GM23338 (cell line): ENCODE measurements at regions not wholly inside any gene's neighbourhood (a gene's known extent, or its start where the extent isn't known, plus 50 kb on each side); places are given as distances from the start of the nearest gene placed in this dataset.

ENCODE experiments used
- ATAC-seq: fragments of 200-7000 bp; cut with Tn5 transposase; 3 replicates; pipeline ENCODE4 v1.9.1; 2020
- DNase-seq: peaks from one replicate; pipeline ENCODE4 v3.0.0-alpha.2; 2015; ENCODE audit warnings: low spot score
- H2AFZ ChIP-seq: fragments of 200-600 bp; sonication (generic); 2 replicates; pipeline ENCODE4 v1.8.0; 2016; ENCODE audit warnings: antibody characterized with exemption, mild to moderate bottlenecking, moderate library complexity
- H3F3A ChIP-seq: fragments of 200-600 bp; sonication (generic); replicated peaks from 2 replicates; pipeline ENCODE4 v1.8.0; 2017; ENCODE audit warnings: antibody characterized with exemption, mixed run types, low read depth
- H3K27ac ChIP-seq: fragments of 200-600 bp; sonication (generic); 2 replicates; pipeline ENCODE4 v1.6.1; 2016; ENCODE audit warnings: low read depth
- H3K27me3 ChIP-seq: fragments of 200-600 bp; sonication (generic); 2 replicates; pipeline ENCODE4 v1.8.0; 2016; ENCODE audit warnings: mild to moderate bottlenecking, mixed run types, moderate library complexity; ENCODE audit not compliant: insufficient read depth
- H3K36me3 ChIP-seq: fragments of 200-600 bp; sonication (generic); 2 replicates; pipeline ENCODE4 v1.8.0; 2016; ENCODE audit warnings: mild to moderate bottlenecking; ENCODE audit not compliant: insufficient read depth
- H3K4me1 ChIP-seq: fragments of 200-600 bp; sonication (generic); 2 replicates; pipeline ENCODE4 v1.8.0; 2016; ENCODE audit warnings: mild to moderate bottlenecking, moderate library complexity; ENCODE audit not compliant: insufficient read depth
- H3K4me2 ChIP-seq: fragments of 200-600 bp; sonication (generic); 2 replicates; pipeline ENCODE4 v1.7.1; 2017; ENCODE audit warnings: mixed run types
- H3K4me3 ChIP-seq: fragments of 200-600 bp; sonication (generic); 2 replicates; pipeline ENCODE4 v1.6.1; 2016; ENCODE audit warnings: mixed run types
- H3K79me2 ChIP-seq: fragments of 200-600 bp; sonication (generic); replicated peaks from 2 replicates; pipeline ENCODE4 v1.8.0; 2017; ENCODE audit warnings: mild to moderate bottlenecking; ENCODE audit not compliant: insufficient read depth
- H3K9me2 ChIP-seq: fragments of 200-600 bp; sonication (generic); 2 replicates; pipeline ENCODE4 v1.8.0; 2017; ENCODE audit not compliant: insufficient read depth
- H4K20me1 ChIP-seq: fragments of 200-600 bp; sonication (generic); replicated peaks from 2 replicates; pipeline ENCODE4 v1.8.0; 2017; ENCODE audit warnings: mild to moderate bottlenecking; ENCODE audit not compliant: insufficient read depth
- H3K27ac Mint-ChIP-seq: 2 replicates; pipeline ENCODE4 v1.8.0; 2020; ENCODE audit warnings: inconsistent platforms, mild to moderate bottlenecking, moderate library complexity, mixed read lengths
- H3K27me3 Mint-ChIP-seq: 3 replicates; pipeline ENCODE4 v1.8.0; 2022; ENCODE audit warnings: low read depth, mild to moderate bottlenecking, moderate library complexity, mixed read lengths, inconsistent platforms; ENCODE audit not compliant: insufficient read depth, poor library complexity
- H3K36me3 Mint-ChIP-seq: 3 replicates; pipeline ENCODE4 v1.8.0; 2021; ENCODE audit warnings: low read depth, mild to moderate bottlenecking, inconsistent platforms, moderate library complexity, mixed read lengths
- H3K4me1 Mint-ChIP-seq: 3 replicates; pipeline ENCODE4 v1.8.0; 2020; ENCODE audit warnings: mild to moderate bottlenecking, inconsistent platforms, mixed read lengths
- H3K4me3 Mint-ChIP-seq: 3 replicates; pipeline ENCODE4 v1.8.0; 2021; ENCODE audit warnings: moderate library complexity, mild to moderate bottlenecking, inconsistent platforms, mixed read lengths
- H3K9me3 Mint-ChIP-seq: 3 replicates; pipeline ENCODE4 v1.8.0; 2020; ENCODE audit warnings: moderate library complexity, mild to moderate bottlenecking, inconsistent platforms, mixed read lengths
- CTCF ChIP-seq, 2 experiments: fragments of 200-600 bp in 1 of 2; sonication (generic) in 1 of 2; conservative IDR thresholded peaks; 2 replicates each; pipeline versions ENCODE4 v1.5.1 to v1.6.1; 2016 to 2017; ENCODE audit warnings: antibody characterized with exemption in 2 of 2, low read depth in 2 of 2, mild to moderate bottlenecking in 2 of 2, moderate library complexity in 1 of 2
- ETS1 ChIP-seq: IDR thresholded peaks from 2 replicates; pipeline ENCODE4 v1.6.1; 2016; ENCODE audit warnings: antibody characterized with exemption
- EZH2 ChIP-seq: fragments of 200-600 bp; sonication (generic); IDR thresholded peaks from one replicate; pipeline ENCODE4 v1.8.0; 2017; ENCODE audit warnings: antibody characterized with exemption, mild to moderate bottlenecking, low read depth; ENCODE audit not compliant: unreplicated experiment
- EZH2phosphoT487 ChIP-seq: fragments of 200-600 bp; sonication (generic); IDR thresholded peaks from one replicate; pipeline ENCODE4 v1.8.1; 2018; ENCODE audit warnings: antibody characterized with exemption; ENCODE audit not compliant: unreplicated experiment
- NANOG ChIP-seq: IDR thresholded peaks from 2 replicates; pipeline ENCODE4 v1.6.1; 2016; ENCODE audit warnings: antibody characterized with exemption, borderline replicate concordance
- REST ChIP-seq: IDR thresholded peaks from one replicate; pipeline ENCODE4 v1.6.1; 2018; ENCODE audit warnings: antibody characterized with exemption; ENCODE audit not compliant: unreplicated experiment
- ZNF114 ChIP-seq: fragments of 250-450 bp; sonication (Bioruptor Pico); IDR thresholded peaks from 2 replicates; pipeline ENCODE4 v1.5.0; 2020; ENCODE audit warnings: mild to moderate bottlenecking, moderate library complexity
- ZNF331 ChIP-seq: fragments of 250-450 bp; sonication (Bioruptor Pico); IDR thresholded peaks from 2 replicates; pipeline ENCODE4 v1.5.0; 2020; ENCODE audit warnings: low read depth, mild to moderate bottlenecking, moderate library complexity
- ZNF462 ChIP-seq: fragments of 250-450 bp; sonication (Bioruptor Pico); IDR thresholded peaks from 2 replicates; pipeline ENCODE4 v1.5.0; 2020; ENCODE audit warnings: mild to moderate bottlenecking, moderate library complexity

GRCh38 chr12:97017213-97017612 is 110.2 kb downstream of the NEDD1 start:
- H3K4me3 ChIP-seq: no peak overlapping the region
- DNase-seq: no peak
- no peak overlapping the region for H2AFZ ChIP-seq
- no peaks in the 10 kb centered on the region for H3K27me3 Mint-ChIP-seq
- peaks cover 27% of the 10 kb centered on the region for H3K36me3 Mint-ChIP-seq
- H3K4me3 Mint-ChIP-seq: no peak overlapping the region
- no peaks in the 10 kb centered on the region for H3K4me1 ChIP-seq
- H3K79me2 ChIP-seq: no peaks in the 10 kb centered on the region
- no peaks in the 10 kb centered on the region for H3K27me3 ChIP-seq
- ATAC-seq: no peak
- H3K27ac Mint-ChIP-seq: no peak overlapping the region
- H3K9me2 ChIP-seq: peaks cover 5% of the 10 kb centered on the region; the same call in 1 of the 2 replicates
- H3K4me1 Mint-ChIP-seq: no peaks in the 10 kb centered on the region; the same call in 2 of the 3 replicates
- H3K4me2 ChIP-seq: no peak overlapping the region
- peaks cover 12% of the 10 kb centered on the region for H3K36me3 ChIP-seq
- H3F3A ChIP-seq: no peaks in the 10 kb centered on the region
- H3K27ac ChIP-seq: no peak overlapping the region
- no peaks in the 10 kb centered on the region for H4K20me1 ChIP-seq
- H3K9me3 Mint-ChIP-seq: peaks cover 35% of the 10 kb centered on the region
- TF ChIP-seq ZNF462 (CRISPR knock-in tag) (no peak), ETS1 (no peak), EZH2phosphoT487 (no peak), NANOG (no peak), ZNF331 (no peak), EZH2 (no peak), CTCF (conservative IDR thresholded peaks at IDR 0.05; ENCODE audit: low read depth in 2 of 2) (no peak), REST (no peak), ZNF114 (CRISPR knock-in tag) (no peak)
